Mucosa of descending colon (tissue), 3 donors: ENCODE measurements at regions not wholly inside any gene's neighbourhood (a gene's known extent, or its start where the extent isn't known, plus 50 kb on each side); places are given as distances from the start of the nearest gene placed in this dataset.

Source experiments
- ATAC-seq: fragments of 200-7000 bp; cut with Tn5 transposase; one replicate; pipeline ENCODE4 v1.9.1; 2020; ENCODE audit warnings: mild to moderate bottlenecking, moderate library complexity
- DNase-seq, 3 donors: peaks; one replicate each; pipeline ENCODE4 v3.0.0-alpha.2; 2020
- H3K36me3 ChIP-seq: fragments of 200-600 bp; one replicate; pipeline ENCODE4 v1.8.0; 2021; ENCODE audit warnings: low read depth, mild to moderate bottlenecking
- H3K4me1 ChIP-seq: fragments of 200-600 bp; one replicate; pipeline ENCODE4 v1.8.0; 2021; ENCODE audit warnings: low read depth, mild to moderate bottlenecking
- H3K4me3 ChIP-seq: fragments of 200-600 bp; one replicate; pipeline ENCODE4 v1.8.0; 2021; ENCODE audit warnings: mild to moderate bottlenecking
- H3K9me3 ChIP-seq: fragments of 200-600 bp; one replicate; pipeline ENCODE4 v1.8.0; 2021; ENCODE audit warnings: mild to moderate bottlenecking
- CTCF ChIP-seq: fragments of 200-600 bp; IDR thresholded peaks from one replicate; pipeline ENCODE4 v1.8.0; 2022; ENCODE audit warnings: antibody characterized with exemption, mild to moderate bottlenecking
- intact Hi-C, 2 donors: fragments of 100-400 bp; cut with DNase I in 1 of 2; cut with micrococcal nuclease in 1 of 2; formaldehyde crosslinking; loops; one replicate each; pipeline versions ENCODE4 v1.11.0 to v1.11.1; 2022; cut with DNase I, micrococcal nuclease
- donor health status: DM: no; HTN: no; CAD: no; lungs with moderate emphysema.
- donor health status: DM: no; HTN: no; CAD: no.
- donor health status: DM: no; HTN: yes; CAD: no.

- no peak overlapping the region for H3K4me3 ChIP-seq
- intact Hi-C loops = no loop called here
- ATAC-seq = no peak
- H3K36me3 ChIP-seq = no peaks in the 10 kb centered on the region
- TF ChIP-seq CTCF = no peak
- DNase-seq = no peak
- no peaks in the 10 kb centered on the region for H3K9me3 ChIP-seq
- no peaks in the 10 kb centered on the region for H3K4me1 ChIP-seq
Measured at GRCh38 chr2:138293549-138293948, 208.0 kb upstream of the SPOPL start.

GRCh38 chr2:138294451-138294850 is 207.1 kb upstream of the SPOPL start:
- H3K4me1 ChIP-seq = no peaks in the 10 kb centered on the region
- intact Hi-C loops = no loop called here
- DNase-seq = no peak
- no peaks in the 10 kb centered on the region for H3K9me3 ChIP-seq
- H3K4me3 ChIP-seq = no peak overlapping the region
- TF ChIP-seq CTCF = no peak
- ATAC-seq = peak; percentile 94
- H3K36me3 ChIP-seq = no peaks in the 10 kb centered on the region

- no peaks in the 10 kb centered on the region for H3K36me3 ChIP-seq
- intact Hi-C loops = no loop called here
Measured at GRCh38 chr2:138296365-138296764, 205.2 kb upstream of the SPOPL start.

GRCh38 chr2:138298120-138298814 is 203.3 kb upstream of the SPOPL start:
- no peak for ATAC-seq
- H3K4me3 ChIP-seq = no peak overlapping the region
- no peaks in the 10 kb centered on the region for H3K9me3 ChIP-seq
- intact Hi-C loops = no loop called here
- no peak for TF ChIP-seq CTCF
- no peak for DNase-seq
- H3K4me1 ChIP-seq = no peaks in the 10 kb centered on the region
- no peaks in the 10 kb centered on the region for H3K36me3 ChIP-seq

More at GRCh38 chr2:138296365-138296764, 205.2 kb upstream of the SPOPL start:
- Histone ChIP-seq H3K4me1 (no peaks in the 10 kb centered on the region), H3K9me3 (no peaks in the 10 kb centered on the region), H3K4me3 (no peak overlapping the region)
- ATAC-seq (no peak), DNase-seq (no peak)
- TF ChIP-seq CTCF = no peak

- intact Hi-C loops = no loop called here
- ATAC-seq = no peak
- H3K4me1 ChIP-seq = no peaks in the 10 kb centered on the region
- H3K4me3 ChIP-seq = no peak overlapping the region
- no peak for TF ChIP-seq CTCF
- DNase-seq = no peak
- no peaks in the 10 kb centered on the region for H3K9me3 ChIP-seq
- H3K36me3 ChIP-seq = no peaks in the 10 kb centered on the region
Measured at GRCh38 chr2:138298900-138299299, 202.7 kb upstream of the SPOPL start.

GRCh38 chr2:138306626-138307025 is 194.9 kb upstream of the SPOPL start:
- Histone ChIP-seq H3K36me3 (no peaks in the 10 kb centered on the region), H3K4me3 (no peak overlapping the region), H3K9me3 (no peaks in the 10 kb centered on the region), H3K4me1 (no peaks in the 10 kb centered on the region)
- TF ChIP-seq CTCF = no peak
- intact Hi-C loops = no loop called here
- ATAC-seq (no peak), DNase-seq (no peak)
